ENCODE measurements at regions not wholly inside any gene's neighbourhood (a gene's known extent, or its start where the extent isn't known, plus 50 kb on each side); places are given as distances from the start of the nearest gene placed in this dataset.

GRCh38 chr1:48139275-48139674 is 83.2 kb upstream of the SLC5A9 start:
- TF ChIP-seq, protein P1, sequence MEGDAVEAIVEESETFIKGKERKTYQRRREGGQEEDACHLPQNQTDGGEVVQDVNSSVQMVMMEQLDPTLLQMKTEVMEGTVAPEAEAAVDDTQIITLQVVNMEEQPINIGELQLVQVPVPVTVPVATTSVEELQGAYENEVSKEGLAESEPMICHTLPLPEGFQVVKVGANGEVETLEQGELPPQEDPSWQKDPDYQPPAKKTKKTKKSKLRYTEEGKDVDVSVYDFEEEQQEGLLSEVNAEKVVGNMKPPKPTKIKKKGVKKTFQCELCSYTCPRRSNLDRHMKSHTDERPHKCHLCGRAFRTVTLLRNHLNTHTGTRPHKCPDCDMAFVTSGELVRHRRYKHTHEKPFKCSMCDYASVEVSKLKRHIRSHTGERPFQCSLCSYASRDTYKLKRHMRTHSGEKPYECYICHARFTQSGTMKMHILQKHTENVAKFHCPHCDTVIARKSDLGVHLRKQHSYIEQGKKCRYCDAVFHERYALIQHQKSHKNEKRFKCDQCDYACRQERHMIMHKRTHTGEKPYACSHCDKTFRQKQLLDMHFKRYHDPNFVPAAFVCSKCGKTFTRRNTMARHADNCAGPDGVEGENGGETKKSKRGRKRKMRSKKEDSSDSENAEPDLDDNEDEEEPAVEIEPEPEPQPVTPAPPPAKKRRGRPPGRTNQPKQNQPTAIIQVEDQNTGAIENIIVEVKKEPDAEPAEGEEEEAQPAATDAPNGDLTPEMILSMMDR (conservative IDR thresholded peaks at IDR 0.05; ENCODE audit: low read length) = no peak
- no peak for TF ChIP-seq EZH2phosphoT487 (IDR thresholded peaks at IDR 0.05; ENCODE audit: borderline replicate concordance)

Measured in Loucy (cell line).